SW 1271 (cell line): ENCODE measurements at regions not wholly inside any gene's neighbourhood (a gene's known extent, or its start where the extent isn't known, plus 50 kb on each side); places are given as distances from the start of the nearest gene placed in this dataset.

Experiments
- DNase-seq, 2 experiments: peaks; one replicate each; lab custom pipeline; 2025; lab: John Stamatoyannopoulos, UW

GRCh38 chr5:82396871-82397514 lies 118.8 kb upstream of the RPS23 start:
- DNase-seq: no peak

- DNase-seq: no peak
These were observed 118.2 kb upstream of the RPS23 start for GRCh38 chr5:82396396-82396795.

GRCh38 chr5:82393951-82394350 lies 115.8 kb upstream of the RPS23 start:
- no peak for DNase-seq

- DNase-seq: no peak
These were observed 111.9 kb upstream of the RPS23 start for GRCh38 chr5:82390088-82390487.

GRCh38 chr5:82389347-82389746 lies 111.2 kb upstream of the RPS23 start:
- no peak for DNase-seq

- DNase-seq: no peak
These were observed 110.0 kb upstream of the RPS23 start for GRCh38 chr5:82388181-82388580.

- no peak for DNase-seq
These were observed 109.6 kb upstream of the RPS23 start for GRCh38 chr5:82387819-82388166.

- DNase-seq: no peak
These were observed 109.1 kb upstream of the RPS23 start for GRCh38 chr5:82387001-82387818.

GRCh38 chr5:82386576-82386975 lies 108.4 kb upstream of the RPS23 start:
- DNase-seq: no peak

GRCh38 chr5:82384034-82384750 lies 106.0 kb upstream of the RPS23 start:
- DNase-seq: no peak

GRCh38 chr5:82381591-82381990 lies 103.4 kb upstream of the RPS23 start:
- no peak for DNase-seq

- no peak for DNase-seq
These were observed 98.2 kb upstream of the RPS23 start for GRCh38 chr5:82376307-82376706.

GRCh38 chr5:82375488-82376244 lies 97.5 kb upstream of the RPS23 start:
- no peak for DNase-seq

GRCh38 chr5:82374637-82375036 lies 96.5 kb upstream of the RPS23 start:
- DNase-seq: no peak

GRCh38 chr5:82367930-82368329 lies 89.8 kb upstream of the RPS23 start:
- DNase-seq: no peak

GRCh38 chr5:82365744-82366228 lies 87.6 kb upstream of the RPS23 start:
- DNase-seq: no peak

GRCh38 chr5:82365026-82365425 lies 86.9 kb upstream of the RPS23 start:
- DNase-seq: no peak

GRCh38 chr5:82364497-82364896 lies 86.3 kb upstream of the RPS23 start:
- no peak for DNase-seq

GRCh38 chr5:82363524-82363923 lies 85.4 kb upstream of the RPS23 start:
- DNase-seq: no peak

GRCh38 chr5:82362636-82363035 lies 84.5 kb upstream of the RPS23 start:
- DNase-seq: no peak

GRCh38 chr5:82360022-82360421 lies 81.9 kb upstream of the RPS23 start:
- DNase-seq: no peak

- no peak for DNase-seq
These were observed 81.1 kb upstream of the RPS23 start for GRCh38 chr5:82359272-82359671.
